H1 (cell line): ENCODE measurements at regions not wholly inside any gene's neighbourhood (a gene's known extent, or its start where the extent isn't known, plus 50 kb on each side); places are given as distances from the start of the nearest gene placed in this dataset.
A peak's percentile ranks its signal among the peaks of the same experiment; 100 is the strongest.

Experiments
- CTCF ChIA-PET: fragments of 300-600 bp; sonication (Branson Sonifier 250); formaldehyde crosslinking; loops from one replicate; lab custom pipeline; 2021; ENCODE audit not compliant: partially characterized antibody; lab: Charles Lee
- POLR2A ChIA-PET: fragments of 300-600 bp; sonication (Branson Sonifier 250); formaldehyde crosslinking; loops from one replicate; lab custom pipeline; 2021; ENCODE audit warnings: inconsistent platforms; ENCODE audit not compliant: partially characterized antibody; lab: Charles Lee
- DNase-seq, 2 experiments: peaks; one replicate each; pipeline versions ENCODE4 v3.0.0 to v3.0.0-alpha.2; 2010 to 2022; ENCODE audit warnings: low spot score in 2 of 2, low read depth in 1 of 2, mixed read lengths in 1 of 2
- FAIRE-seq: peaks from 2 replicates; lab custom pipeline; 2011; peaks lifted over from hg19 to GRCh38; lab: Jason Lieb, UNC
- H2AFZ ChIP-seq: 2 replicates; pipeline ENCODE4 v1.8.1; 2012; ENCODE audit warnings: low read length, inconsistent platforms
- H2AK5ac ChIP-seq: 2 replicates; pipeline ENCODE4 v1.6.1; 2013; ENCODE audit warnings: low read depth, low read length
- H2BK120ac ChIP-seq: replicated peaks from 2 replicates; pipeline ENCODE3; 2013; ENCODE audit warnings: low read depth, low read length, inconsistent platforms
- H2BK12ac ChIP-seq: 2 replicates; pipeline ENCODE4 v1.6.1; 2013; ENCODE audit warnings: low read depth, low read length
- H2BK15ac ChIP-seq: 2 replicates; pipeline ENCODE4 v1.6.1; 2013; ENCODE audit warnings: low read length
- H2BK20ac ChIP-seq: 2 replicates; pipeline ENCODE4 v1.6.1; 2013; ENCODE audit warnings: low read length
- H2BK5ac ChIP-seq: 2 replicates; pipeline ENCODE4 v1.6.1; 2013; ENCODE audit warnings: low read depth, low read length
- H3K14ac ChIP-seq: 2 replicates; pipeline ENCODE4 v1.6.1; 2013; ENCODE audit warnings: inconsistent platforms; ENCODE audit not compliant: insufficient read length
- H3K18ac ChIP-seq: 2 replicates; pipeline ENCODE4 v1.6.1; 2013; ENCODE audit warnings: low read length; ENCODE audit errors: extremely low read depth
- H3K23ac ChIP-seq: 2 replicates; pipeline ENCODE4 v1.6.1; 2013; ENCODE audit warnings: inconsistent platforms; ENCODE audit not compliant: insufficient read length
- H3K23me2 ChIP-seq: 2 replicates; pipeline ENCODE4 v1.6.1; 2013; ENCODE audit warnings: low read depth, low read length
- H3K27ac ChIP-seq: 2 replicates; pipeline ENCODE4 v1.6.1; 2011; ENCODE audit warnings: low read depth, low read length, inconsistent platforms
- H3K27me3 ChIP-seq, 4 experiments: replicated peaks in 1 of 4; 1 replicate in 1 of 4; 2 replicates in 3 of 4; pipeline versions ENCODE4 v1.6.1 to v1.8.1; 2011 to 2013; ENCODE audit warnings: low read length in 3 of 4, mild to moderate bottlenecking in 3 of 4, inconsistent platforms in 2 of 4, mixed read lengths in 2 of 4, moderate library complexity in 1 of 4; ENCODE audit not compliant: control insufficient read depth in 3 of 4, insufficient read depth in 3 of 4; ENCODE audit errors: extremely low read depth in 1 of 4
- H3K36me3 ChIP-seq, 4 experiments: 2 replicates each; pipeline versions ENCODE4 v1.6.1 to v1.8.1; 2011 to 2013; ENCODE audit warnings: mild to moderate bottlenecking in 4 of 4, low read length in 3 of 4, moderate library complexity in 2 of 4, control low read depth in 1 of 4, inconsistent platforms in 1 of 4; ENCODE audit not compliant: insufficient read depth in 4 of 4, control insufficient read depth in 2 of 4
- H3K4ac ChIP-seq: replicated peaks from 2 replicates; pipeline ENCODE3; 2013; ENCODE audit warnings: low read length, low read depth, mixed read lengths, inconsistent platforms; ENCODE audit not compliant: insufficient read length
- H3K4me1 ChIP-seq, 4 experiments: replicated peaks in 1 of 4; 1 replicate in 1 of 4; 2 replicates in 3 of 4; pipeline versions ENCODE4 v1.6.1 to v1.8.1; 2011 to 2013; ENCODE audit warnings: low read length in 3 of 4, inconsistent platforms in 2 of 4, mixed read lengths in 1 of 4; ENCODE audit not compliant: insufficient read depth in 4 of 4, control insufficient read depth in 3 of 4
- H3K4me2 ChIP-seq, 2 experiments: 2 replicates each; pipeline versions ENCODE4 v1.6.1 to v1.8.1; 2011 to 2013; ENCODE audit warnings: low read depth in 2 of 2, low read length in 2 of 2, control low read depth in 1 of 2, inconsistent platforms in 1 of 2, mild to moderate bottlenecking in 1 of 2; ENCODE audit not compliant: insufficient read depth in 1 of 2
- H3K4me3 ChIP-seq, 4 experiments: fragments of 200-600, 300-600 bp in 1 of 4; sonication (generic), shearing (Covaris generic), sonication (Bioruptor Twin) in 1 of 4; 2 replicates each; pipeline versions ENCODE4 v1.5.1 to v1.8.1; 2011 to 2016; ENCODE audit warnings: low read length in 4 of 4, low read depth in 3 of 4, control low read depth in 2 of 4, inconsistent platforms in 2 of 4, mild to moderate bottlenecking in 2 of 4, mixed read lengths in 1 of 4, moderate library complexity in 1 of 4; ENCODE audit not compliant: insufficient read depth in 2 of 4; ENCODE audit errors: extremely low read depth in 1 of 4
- H3K56ac ChIP-seq: replicated peaks from 2 replicates; pipeline ENCODE3; 2013; ENCODE audit warnings: low read depth, mild to moderate bottlenecking, mixed read lengths, low read length, inconsistent platforms; ENCODE audit not compliant: insufficient read length
- H3K79me1 ChIP-seq: 2 replicates; pipeline ENCODE4 v1.6.1; 2013; ENCODE audit warnings: low read depth, low read length, control low read depth
- H3K79me2 ChIP-seq, 2 experiments: 2 replicates each; pipeline versions ENCODE4 v1.6.1 to v1.8.1; 2012 to 2013; ENCODE audit warnings: low read length in 2 of 2, mild to moderate bottlenecking in 2 of 2, inconsistent platforms in 1 of 2; ENCODE audit not compliant: insufficient read depth in 2 of 2, control insufficient read depth in 1 of 2
- H3K9ac ChIP-seq, 4 experiments: replicated peaks in 1 of 4; 1 replicate in 1 of 4; 2 replicates in 3 of 4; pipeline versions ENCODE4 v1.6.1 to v1.8.1; 2011 to 2013; ENCODE audit warnings: low read depth in 3 of 4, low read length in 3 of 4, control low read depth in 2 of 4, mild to moderate bottlenecking in 2 of 4, moderate library complexity in 2 of 4, inconsistent platforms in 1 of 4; ENCODE audit errors: extremely low read depth in 1 of 4
- H3K9me3 ChIP-seq, 2 experiments: 2 replicates each; pipeline versions ENCODE4 v1.6.1 to v1.8.1; 2012 to 2013; ENCODE audit warnings: mild to moderate bottlenecking in 2 of 2, moderate library complexity in 2 of 2, control low read depth in 1 of 2, inconsistent platforms in 1 of 2, low read depth in 1 of 2, low read length in 1 of 2, mixed read lengths in 1 of 2; ENCODE audit not compliant: insufficient read depth in 2 of 2
- H4K20me1 ChIP-seq, 2 experiments: replicated peaks in 1 of 2; 2 replicates each; pipeline versions ENCODE3 to v1.8.1; 2011 to 2013; ENCODE audit warnings: inconsistent platforms in 2 of 2, low read length in 2 of 2, mild to moderate bottlenecking in 1 of 2; ENCODE audit not compliant: insufficient read depth in 2 of 2, control insufficient read depth in 1 of 2
- H4K5ac ChIP-seq: 2 replicates; pipeline ENCODE4 v1.6.1; 2013; ENCODE audit warnings: low read length, low read depth, mixed read lengths, inconsistent platforms; ENCODE audit not compliant: insufficient read length
- H4K8ac ChIP-seq: 2 replicates; pipeline ENCODE4 v1.8.0; 2013; ENCODE audit warnings: mild to moderate bottlenecking, moderate library complexity, low read length, inconsistent platforms; ENCODE audit not compliant: insufficient read depth; ENCODE audit errors: extremely low read depth
- H4K91ac ChIP-seq: replicated peaks from 2 replicates; pipeline ENCODE3; 2013; ENCODE audit warnings: low read length, mixed read lengths, inconsistent platforms; ENCODE audit not compliant: insufficient read length
- BCL11A ChIP-seq, 2 experiments: IDR thresholded peaks; one replicate each; pipeline ENCODE4 v1.6.1; 2011; ENCODE audit warnings: low read depth in 2 of 2, low read length in 2 of 2, mild to moderate bottlenecking in 2 of 2
- CBX8 ChIP-seq: fragments of 300-800, 300-1000 bp; sonication (generic); IDR thresholded peaks from 2 replicates; pipeline ENCODE4 v1.7.1; 2016; ENCODE audit warnings: low read depth, low read length, borderline replicate concordance
- CTCF ChIP-seq, 3 experiments: IDR thresholded peaks; 1 replicate in 2 of 3; 2 replicates in 1 of 3; pipeline versions ENCODE4 v1.5.1 to v1.6.1; 2011; ENCODE audit warnings: low read length in 3 of 3, mild to moderate bottlenecking in 3 of 3, inconsistent platforms in 2 of 3, low read depth in 1 of 3, moderate library complexity in 1 of 3; ENCODE audit not compliant: insufficient read depth in 1 of 3; ENCODE audit errors: control extremely low read depth in 1 of 3
- E2F6 ChIP-seq: IDR thresholded peaks from 2 replicates; pipeline ENCODE4 v1.6.1; 2012; ENCODE audit warnings: inconsistent platforms
- EP300 ChIP-seq, 2 experiments: IDR thresholded peaks; 1 replicate in 1 of 2; 2 replicates in 1 of 2; pipeline ENCODE4 v1.6.1; 2011 to 2012; ENCODE audit warnings: low read depth in 2 of 2, low read length in 2 of 2, mild to moderate bottlenecking in 2 of 2, borderline replicate concordance in 1 of 2, inconsistent platforms in 1 of 2, moderate library complexity in 1 of 2
- GTF2F1 ChIP-seq: IDR thresholded peaks from 2 replicates; pipeline ENCODE4 v1.6.1; 2012; ENCODE audit warnings: low read depth, low read length, improper control_type of control experiment, borderline replicate concordance
- PHF8 ChIP-seq: fragments of 200-600 bp; sonication (generic); conservative IDR thresholded peaks from 2 replicates; pipeline ENCODE4 v1.7.1; 2012; ENCODE audit warnings: low read depth, mild to moderate bottlenecking, inconsistent platforms, low read length, moderate library complexity
- POLR2AphosphoS5 ChIP-seq: IDR thresholded peaks from 2 replicates; pipeline ENCODE4 v1.6.1; 2011; ENCODE audit warnings: low read depth, low read length
- SRF ChIP-seq: IDR thresholded peaks from 2 replicates; pipeline ENCODE4 v1.6.1; 2011; ENCODE audit warnings: mild to moderate bottlenecking, low read depth, low read length, moderate library complexity
- TEAD4 ChIP-seq: IDR thresholded peaks from 2 replicates; pipeline ENCODE4 v1.6.1; 2012; ENCODE audit warnings: low read depth, low read length, inconsistent platforms, mixed read lengths
- WGBS, 2 experiments: shearing (Covaris generic) in 1 of 2; methylation state at CpG; one replicate each; pipeline versions ENCODE4 v1.1.6 to v1.1.7; 2013 to 2015; ENCODE audit warnings: low lambda C conversion rate in 2 of 2, mixed read lengths in 2 of 2, inconsistent platforms in 1 of 2, low coverage in 1 of 2, missing lambda C conversion rate in 1 of 2; ENCODE audit not compliant: insufficient replicate concordance in 2 of 2, insufficient coverage in 1 of 2, insufficient read length in 1 of 2; ENCODE audit errors: extremely low coverage in 1 of 2, missing lambda C conversion rate in 1 of 2; 5-methylcytosine and 5-hydroxymethylcytosine counted together

- Histone ChIP-seq H3K9me3 (no peaks in the 10 kb centered on the region), H2AFZ (no peak overlapping the region), H3K9ac (no peak overlapping the region), H3K4me2 (no peak overlapping the region), H4K20me1 (no peaks in the 10 kb centered on the region), H3K79me1 (no peaks in the 10 kb centered on the region), H3K4ac (no peak overlapping the region), H3K27me3 (no peaks in the 10 kb centered on the region), H3K79me2 (no peaks in the 10 kb centered on the region), H3K36me3 (no peaks in the 10 kb centered on the region), H2BK5ac (peak overlapping the region; percentile 71; the same call in 1 of the 2 replicates), H3K4me3 (no peak overlapping the region), H4K91ac (peak overlapping the region; percentile 45), H3K14ac (no peak overlapping the region), H2AK5ac (0 out of 2 replicates have a peak overlapping the region, but pooled peaks have one; percentile 17), H3K27ac (no peak overlapping the region), H3K23me2 (no peaks in the 10 kb centered on the region), H2BK20ac (0 out of 2 replicates have a peak overlapping the region, but pooled peaks have one; percentile 75), H3K56ac (no peak overlapping the region), H3K18ac (no peak overlapping the region), H3K4me1 (peaks cover 0 to 3% (median 1%) of the 10 kb centered on the region in 4 experiments; a peak in 2 of 7 replicates), H4K8ac (no peak overlapping the region), H2BK15ac (peak overlapping the region; percentile 19; the same call in 1 of the 2 replicates), H4K5ac (no peak overlapping the region), H3K23ac (no peak overlapping the region), H2BK12ac (peak overlapping the region; percentile 62; the same call in 1 of the 2 replicates), H2BK120ac (no peak overlapping the region)
- whole genome bisulfite sequencing, 2 experiments, result 91% methylated on average over 13 of the region's 13 CpGs; no CpG with 5 or more reads in 1 of the 2 experiments
- ChIA-PET CTCF (interaction anchor here (1.0 to 3.8 kb wide), 3 partner anchors 12 to 87 kb away, joined by 3 to 24 read pairs (median 4); no protein-coding TSS in a partner anchor), POLR2A (interaction anchor here (1.3 kb wide), 1 partner anchor 9 kb away, joined by 3 read pairs; no protein-coding TSS in a partner anchor)
- DNase-seq, result no peak
- no peak for FAIRE-seq
- TF ChIP-seq POLR2AphosphoS5 (no peak), PHF8 (no peak), TEAD4 (no peak), GTF2F1 (no peak), SRF (no peak), E2F6 (no peak), EP300 (IDR thresholded peaks at IDR 0.05; ENCODE audit: borderline replicate concordance in 1 of 2, low read depth in 2 of 2, low read length in 2 of 2) (no peak), CTCF (IDR thresholded peaks at IDR 0.05; ENCODE audit: control extremely low read depth in 1 of 3, insufficient read depth in 1 of 3, low read depth in 1 of 3, low read length in 3 of 3) (no peak), CBX8 (no peak), BCL11A (IDR thresholded peaks at IDR 0.05; ENCODE audit: low read depth in 2 of 2, low read length in 2 of 2) (no peak)
These were observed 169.4 kb downstream of the FOXL1 start for GRCh38 chr16:86747761-86748160.
